DND-41 (cell line): ENCODE measurements at regions not wholly inside any gene's neighbourhood (a gene's known extent, or its start where the extent isn't known, plus 50 kb on each side); places are given as distances from the start of the nearest gene placed in this dataset.

Experiments used
- ATAC-seq: fragments of 200-7000 bp; cut with Tn5 transposase; 3 replicates; pipeline ENCODE4 v1.9.1; 2021; ENCODE audit warnings: low read depth; ENCODE audit not compliant: insufficient read depth
- DNase-seq: peaks from one replicate; pipeline ENCODE4 v3.0.0-alpha.2; 2020
- H2AFZ ChIP-seq: 2 replicates; pipeline ENCODE4 v1.6.0; 2012; ENCODE audit warnings: low read depth, low read length
- H3K27ac ChIP-seq: 2 replicates; pipeline ENCODE4 v1.5.1; 2012; ENCODE audit warnings: low read length, inconsistent platforms
- H3K27me3 ChIP-seq: fragments of 200-600 bp; sonication (generic); 2 replicates; pipeline ENCODE4 v1.6.0; 2012; ENCODE audit warnings: low read length, mild to moderate bottlenecking, inconsistent platforms; ENCODE audit not compliant: insufficient read depth, poor library complexity
- H3K36me3 ChIP-seq: 2 replicates; pipeline ENCODE4 v1.5.1; 2012; ENCODE audit warnings: low read length, inconsistent platforms; ENCODE audit not compliant: insufficient read depth
- H3K4me1 ChIP-seq: 2 replicates; pipeline ENCODE4 v1.5.1; 2012; ENCODE audit warnings: mild to moderate bottlenecking, low read length; ENCODE audit not compliant: insufficient read depth
- H3K4me2 ChIP-seq: 2 replicates; pipeline ENCODE4 v1.6.0; 2012; ENCODE audit warnings: mild to moderate bottlenecking, moderate library complexity, low read length, inconsistent platforms; ENCODE audit not compliant: insufficient read depth
- H3K4me3 ChIP-seq, 2 experiments: fragments of 200-600 bp in 1 of 2; shearing (Covaris generic) in 1 of 2; 2 replicates each; pipeline ENCODE4 v1.5.1; 2012 to 2016; ENCODE audit warnings: inconsistent platforms in 2 of 2, low read length in 2 of 2, mild to moderate bottlenecking in 2 of 2, low read depth in 1 of 2, moderate library complexity in 1 of 2
- H3K79me2 ChIP-seq: 2 replicates; pipeline ENCODE4 v1.6.0; 2012; ENCODE audit warnings: low read length, inconsistent platforms; ENCODE audit not compliant: insufficient read depth
- H3K9ac ChIP-seq: 2 replicates; pipeline ENCODE4 v1.6.0; 2012; ENCODE audit warnings: low read depth, mild to moderate bottlenecking, inconsistent platforms, low read length, moderate library complexity
- H3K9me3 ChIP-seq: 2 replicates; pipeline ENCODE4 v1.5.1; 2012; ENCODE audit warnings: low read length, moderate library complexity, mild to moderate bottlenecking, inconsistent platforms; ENCODE audit not compliant: insufficient read depth, severe bottlenecking
- H4K20me1 ChIP-seq: 2 replicates; pipeline ENCODE4 v1.6.0; 2012; ENCODE audit warnings: low read length; ENCODE audit not compliant: insufficient read depth
- CTCF ChIP-seq: IDR thresholded peaks from 2 replicates; pipeline ENCODE4 v1.5.1; 2012; ENCODE audit warnings: borderline replicate concordance, low read length, moderate library complexity, mild to moderate bottlenecking; ENCODE audit not compliant: poor library complexity, severe bottlenecking; ENCODE audit errors: extremely low read depth
- EZH2 ChIP-seq: IDR thresholded peaks from 3 replicates; pipeline ENCODE4 v1.6.1; 2012; ENCODE audit warnings: borderline replicate concordance, low read depth, mild to moderate bottlenecking, moderate library complexity, low read length, inconsistent platforms; ENCODE audit not compliant: severe bottlenecking

- peaks cover 8% of the 10 kb centered on the region; the same call in 1 of the 2 replicates for H3K4me1 ChIP-seq
- no peaks in the 10 kb centered on the region for H3K36me3 ChIP-seq
- H3K9ac ChIP-seq = no peak overlapping the region
- DNase-seq = no peak
- no peaks in the 10 kb centered on the region for H3K9me3 ChIP-seq
- H3K79me2 ChIP-seq = no peaks in the 10 kb centered on the region
- no peak for TF ChIP-seq EZH2
- no peak for TF ChIP-seq CTCF
- H2AFZ ChIP-seq = no peak overlapping the region
- H3K27me3 ChIP-seq = no peaks in the 10 kb centered on the region
- no peak overlapping the region for H3K27ac ChIP-seq
- no peaks in the 10 kb centered on the region for H4K20me1 ChIP-seq
- H3K4me3 ChIP-seq = no peak overlapping the region
- no peak for ATAC-seq
- no peak overlapping the region for H3K4me2 ChIP-seq
These were observed 71.7 kb upstream of the TBCA start for GRCh38 chr5:77847814-77848290.

- Histone ChIP-seq H2AFZ (0 out of 2 replicates have a peak overlapping the region, but pooled peaks have one; percentile 39), H3K9ac (no peak overlapping the region), H3K36me3 (no peaks in the 10 kb centered on the region), H3K4me3 (no peak overlapping the region), H3K9me3 (no peaks in the 10 kb centered on the region), H3K4me2 (no peak overlapping the region), H3K79me2 (no peaks in the 10 kb centered on the region), H3K27ac (no peak overlapping the region), H4K20me1 (no peaks in the 10 kb centered on the region), H3K27me3 (no peaks in the 10 kb centered on the region), H3K4me1 (0 out of 2 replicates have a peak, but pooled peaks cover 2% of the 10 kb centered on the region)
- ATAC-seq (no peak), DNase-seq (no peak)
- TF ChIP-seq CTCF = no peak
- TF ChIP-seq EZH2 = no peak
These were observed 71.0 kb upstream of the TBCA start for GRCh38 chr5:77847129-77847460.

- DNase-seq (no peak), ATAC-seq (no peak)
- no peaks in the 10 kb centered on the region for H3K4me1 ChIP-seq
- H2AFZ ChIP-seq = no peak overlapping the region
- no peaks in the 10 kb centered on the region for H4K20me1 ChIP-seq
- H3K4me3 ChIP-seq = no peak overlapping the region
- H3K27me3 ChIP-seq = no peaks in the 10 kb centered on the region
- H3K4me2 ChIP-seq = no peak overlapping the region
- no peak overlapping the region for H3K9ac ChIP-seq
- H3K36me3 ChIP-seq = no peaks in the 10 kb centered on the region
- H3K79me2 ChIP-seq = no peaks in the 10 kb centered on the region
- H3K27ac ChIP-seq = no peak overlapping the region
- H3K9me3 ChIP-seq = no peaks in the 10 kb centered on the region
- TF ChIP-seq EZH2 (no peak), CTCF (no peak)
These were observed 70.4 kb upstream of the TBCA start for GRCh38 chr5:77846422-77847128.

- H3K27me3 ChIP-seq = no peaks in the 10 kb centered on the region
- no peaks in the 10 kb centered on the region for H3K79me2 ChIP-seq
- no peak overlapping the region for H3K4me2 ChIP-seq
- ATAC-seq = no peak
- no peak overlapping the region for H3K9ac ChIP-seq
- H3K27ac ChIP-seq = no peak overlapping the region
- no peaks in the 10 kb centered on the region for H3K9me3 ChIP-seq
- no peaks in the 10 kb centered on the region for H4K20me1 ChIP-seq
- TF ChIP-seq CTCF (no peak), EZH2 (no peak)
- no peak overlapping the region for H2AFZ ChIP-seq
- H3K36me3 ChIP-seq = no peaks in the 10 kb centered on the region
- DNase-seq = no peak
- H3K4me1 ChIP-seq = no peaks in the 10 kb centered on the region
- H3K4me3 ChIP-seq = no peak overlapping the region
These were observed 69.1 kb upstream of the TBCA start for GRCh38 chr5:77845324-77845646.
